DLD1 (cell line): ENCODE measurements at regions not wholly inside any gene's neighbourhood (a gene's known extent, or its start where the extent isn't known, plus 50 kb on each side); places are given as distances from the start of the nearest gene placed in this dataset.

Experiments used
- in situ Hi-C: cut with HindIII; loops from 2 replicates; pipeline ENCODE4 v1.10.0; 2017; ENCODE audit warnings: low sequenced_read_pairs

- in situ Hi-C loops = no loop called here
These were observed 51.4 kb upstream of the TMEM132E start for GRCh38 chr17:34527908-34528470.

DNA sequence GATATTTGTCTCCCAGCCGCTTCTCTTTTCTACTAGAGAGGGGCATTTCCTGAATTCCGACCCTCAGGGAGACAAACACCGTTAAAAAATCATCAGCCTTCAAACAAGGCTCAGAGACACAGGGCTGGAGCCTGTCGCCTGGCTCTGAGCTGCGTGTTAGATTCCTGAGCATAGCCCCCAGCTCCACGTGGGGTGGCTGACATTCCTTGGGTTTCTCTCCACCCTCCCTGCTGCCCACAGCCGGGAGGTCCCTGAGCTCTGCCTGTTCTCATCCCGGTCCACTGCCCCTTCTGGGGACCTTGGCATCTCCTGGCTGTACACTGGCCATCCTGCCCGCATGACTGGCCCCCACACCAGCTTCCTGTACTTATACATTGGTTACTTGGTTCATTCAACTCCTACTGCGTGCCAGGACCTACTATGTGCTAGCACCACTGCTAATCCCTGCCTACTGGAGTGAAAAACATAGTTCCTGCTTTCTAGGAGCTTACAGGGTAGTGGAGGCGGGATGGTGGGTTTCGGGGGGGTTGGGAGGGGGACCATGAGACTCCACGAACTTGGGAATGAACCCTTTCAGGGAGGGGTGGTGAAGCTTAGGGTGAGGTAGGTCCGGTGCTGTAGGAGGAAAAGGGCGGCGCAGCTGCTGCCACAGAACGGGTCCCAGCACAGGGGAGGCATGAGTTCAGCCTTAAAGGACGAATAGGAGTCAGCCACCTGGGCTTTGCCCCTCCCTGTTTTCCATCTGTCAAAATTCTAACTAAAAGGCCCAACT is 52.1 kb upstream of the TMEM132E start:
- in situ Hi-C loops = no loop called here

GRCh38 chr17:34525651-34526050 is 53.7 kb upstream of the TMEM132E start:
- in situ Hi-C loops = no loop called here

- in situ Hi-C loops = loop anchor here (25.0 kb wide), 1 partner anchor 615 kb away; the partner anchor contains the start of genes NLE1 and UNC45B
These were observed 57.4 kb upstream of the TMEM132E start for GRCh38 chr17:34521955-34522354.

GRCh38 chr17:34519282-34519681 is 60.1 kb upstream of the TMEM132E start:
- in situ Hi-C loops = loop anchor here (25.0 kb wide), 1 partner anchor 618 kb away; the partner anchor contains the start of genes NLE1 and UNC45B

- in situ Hi-C loops = loop anchor here (25.0 kb wide), 1 partner anchor 620 kb away; the partner anchor contains the start of genes NLE1 and UNC45B
These were observed 62.0 kb upstream of the TMEM132E start for GRCh38 chr17:34517406-34517805.

DNA sequence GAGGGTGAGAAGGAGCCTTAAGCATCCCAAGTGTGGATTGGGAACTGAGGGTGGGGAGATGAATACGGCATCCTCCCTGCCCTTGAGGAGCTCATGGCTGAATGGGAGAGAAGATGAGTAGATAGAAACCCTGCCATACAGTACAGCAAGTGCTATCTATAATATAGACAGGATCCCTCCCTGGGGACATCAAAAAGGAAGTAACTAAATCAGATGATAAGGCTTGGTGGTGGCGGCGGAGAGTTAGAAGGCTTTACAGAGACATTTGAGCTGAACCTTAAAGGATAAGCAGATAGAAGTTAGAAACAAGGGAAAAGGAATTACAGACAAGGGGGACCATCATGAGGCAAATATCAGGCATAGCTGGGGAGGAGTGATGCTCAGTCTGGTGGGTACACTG is 67.5 kb upstream of the TMEM132E start:
- in situ Hi-C loops = loop anchor here (25.0 kb wide), 1 partner anchor 625 kb away; the partner anchor contains the start of genes NLE1 and UNC45B

GRCh38 chr17:34511265-34511664 is 68.1 kb upstream of the TMEM132E start:
- in situ Hi-C loops = loop anchor here (25.0 kb wide), 1 partner anchor 626 kb away; the partner anchor contains the start of genes NLE1 and UNC45B

- in situ Hi-C loops = loop anchor here (25.0 kb wide), 1 partner anchor 632 kb away; the partner anchor contains the start of genes NLE1 and UNC45B
These were observed 74.4 kb upstream of the TMEM132E start for GRCh38 chr17:34504814-34505484.

- in situ Hi-C loops = loop anchor here (25.0 kb wide), 1 partner anchor 634 kb away; the partner anchor contains the start of genes NLE1 and UNC45B
These were observed 75.7 kb upstream of the TMEM132E start for GRCh38 chr17:34503528-34504195.

DNA sequence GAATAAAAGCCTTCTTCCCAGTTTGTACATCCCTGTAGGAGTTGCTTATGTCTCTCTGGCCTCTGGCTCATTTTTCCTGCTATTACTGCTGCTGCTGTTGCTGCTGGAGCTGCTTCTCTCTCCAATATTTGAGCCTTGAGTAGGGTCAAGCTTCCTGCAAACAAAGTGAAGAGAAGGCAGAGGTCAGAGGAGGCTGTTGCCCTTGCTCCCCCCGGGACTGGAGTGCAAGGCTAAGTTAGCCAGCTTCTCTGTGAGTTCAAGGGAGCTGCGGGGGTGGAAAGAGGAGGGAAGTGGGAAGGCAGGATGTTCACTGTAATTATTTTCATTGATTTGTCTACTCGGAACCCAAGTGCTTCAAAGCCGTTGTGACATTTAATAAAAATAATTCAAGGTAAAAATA is 77.0 kb upstream of the TMEM132E start:
- in situ Hi-C loops = loop anchor here (25.0 kb wide), 1 partner anchor 635 kb away; the partner anchor contains the start of genes NLE1 and UNC45B

DNA sequence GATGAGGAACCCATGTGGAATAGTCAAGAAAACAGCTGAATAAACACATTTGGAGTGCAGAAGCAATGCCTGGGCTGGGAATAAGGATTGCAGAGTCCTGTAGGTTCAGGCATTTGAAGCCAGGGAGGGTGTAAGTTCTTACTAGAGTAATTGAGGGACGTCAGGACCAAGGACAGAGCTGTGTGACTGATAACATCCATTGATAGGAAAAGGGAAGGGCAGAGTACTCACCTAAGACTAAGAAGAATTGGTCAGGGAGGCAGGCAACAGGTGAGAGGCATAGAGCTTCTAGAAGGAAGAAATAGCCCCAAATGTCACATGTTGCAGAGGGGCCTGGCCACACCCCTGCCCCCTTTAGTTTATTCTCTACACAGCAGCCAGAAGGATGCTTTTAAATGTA is 79.8 kb upstream of the TMEM132E start:
- in situ Hi-C loops = no loop called here

GRCh38 chr17:34493917-34494316 is 85.5 kb upstream of the TMEM132E start:
- in situ Hi-C loops = no loop called here

- in situ Hi-C loops = no loop called here
These were observed 91.8 kb upstream of the TMEM132E start for GRCh38 chr17:34487626-34488025.

DNA sequence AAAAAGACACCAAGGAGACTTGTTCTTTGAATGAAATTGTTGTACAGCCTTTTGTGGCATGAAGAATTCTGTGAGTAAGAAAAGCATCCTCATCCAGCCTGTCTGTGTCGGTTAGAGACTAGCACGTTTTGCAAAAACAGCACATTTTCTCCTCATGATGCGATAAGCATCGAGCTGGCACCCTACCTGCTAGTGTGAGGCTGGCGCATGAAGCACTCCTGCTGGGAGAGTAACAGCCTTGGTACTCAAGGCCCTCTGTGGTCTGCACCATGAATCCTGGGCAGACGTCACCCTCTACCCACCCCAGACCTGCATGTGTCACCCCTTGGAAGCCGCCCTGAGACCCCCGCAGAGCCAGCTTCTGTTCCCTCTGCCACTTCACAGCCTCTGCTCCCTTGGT is 92.6 kb upstream of the TMEM132E start:
- in situ Hi-C loops = no loop called here

GRCh38 chr17:34485999-34486398 is 93.4 kb upstream of the TMEM132E start:
- in situ Hi-C loops = no loop called here

DNA sequence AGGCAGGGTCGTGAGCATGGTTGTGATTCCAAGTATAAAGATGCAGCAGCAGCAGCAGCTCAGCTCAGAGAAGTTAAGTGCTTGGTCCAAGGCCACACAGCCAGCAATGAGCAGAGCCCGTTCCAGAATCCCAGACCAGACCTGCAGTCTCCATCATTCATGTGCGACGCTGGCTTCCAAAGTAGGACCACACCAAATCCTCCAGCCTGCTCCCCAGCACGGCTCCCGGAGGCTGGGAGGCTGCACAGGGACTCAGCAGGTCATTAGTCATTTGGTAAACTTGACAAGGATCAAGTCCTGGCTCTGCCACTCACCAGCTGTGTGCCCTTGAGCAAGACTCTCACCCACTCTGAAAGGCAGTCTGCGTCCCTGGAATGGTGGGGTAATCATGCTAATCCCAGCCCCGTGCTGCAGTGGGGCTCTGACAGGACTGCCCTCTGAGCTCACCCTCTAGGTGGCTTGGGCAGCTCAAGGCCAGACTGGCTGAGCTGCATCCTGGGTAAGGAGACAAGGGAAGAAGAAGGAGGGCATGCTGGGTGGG is 95.1 kb upstream of the TMEM132E start:
- in situ Hi-C loops = no loop called here

- in situ Hi-C loops = no loop called here
These were observed 96.7 kb upstream of the TMEM132E start for GRCh38 chr17:34482730-34483129.

- in situ Hi-C loops = no loop called here
These were observed 97.6 kb upstream of the TMEM132E start for GRCh38 chr17:34481779-34482178.

GRCh38 chr17:34479371-34479770 is 100.0 kb upstream of the TMEM132E start:
- in situ Hi-C loops = no loop called here
